Endothelial cell of umbilical vein (primary cell): ENCODE measurements at regions not wholly inside any gene's neighbourhood (a gene's known extent, or its start where the extent isn't known, plus 50 kb on each side); places are given as distances from the start of the nearest gene placed in this dataset.

Source experiments
- JUN ChIP-seq: IDR thresholded peaks from 2 replicates; pipeline ENCODE4 v1.6.1; 2011; ENCODE audit warnings: borderline replicate concordance, low read depth; ENCODE audit not compliant: insufficient read length, insufficient read depth
- TF ChIP-seq, protein P1 (sequence below), 2 donors: IDR thresholded peaks; 1 replicate in 1 of 2; 2 replicates in 1 of 2; pipeline ENCODE4 v1.5.1; 2011; ENCODE audit warnings: low read length in 2 of 2, mild to moderate bottlenecking in 2 of 2, moderate library complexity in 2 of 2, control low read depth in 1 of 2, inconsistent platforms in 1 of 2, low read depth in 1 of 2; ENCODE audit not compliant: insufficient read depth in 1 of 2; ENCODE audit errors: extremely low read depth in 1 of 2

DNA sequence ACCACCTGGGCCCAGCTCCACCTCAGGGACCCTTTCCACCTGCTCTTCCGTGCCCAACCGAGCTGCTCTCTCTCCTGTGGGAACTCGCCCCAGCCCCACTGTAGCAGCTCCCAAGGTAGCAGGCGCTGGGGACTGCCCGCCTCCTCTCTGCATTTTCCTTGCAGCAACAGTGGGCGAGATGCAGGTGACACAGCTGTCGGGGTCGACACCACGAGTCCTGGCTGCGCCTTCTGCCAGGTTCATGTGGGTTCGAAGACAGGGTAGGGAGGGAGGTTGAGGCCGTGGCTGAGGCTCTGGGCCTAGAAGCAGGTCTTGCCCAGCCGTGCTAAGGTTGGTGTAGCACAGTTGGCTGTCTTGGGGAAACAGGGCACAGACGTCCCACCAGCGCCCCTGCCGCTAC is 245.2 kb upstream of the FSTL5 start:
- TF ChIP-seq, protein P1, sequence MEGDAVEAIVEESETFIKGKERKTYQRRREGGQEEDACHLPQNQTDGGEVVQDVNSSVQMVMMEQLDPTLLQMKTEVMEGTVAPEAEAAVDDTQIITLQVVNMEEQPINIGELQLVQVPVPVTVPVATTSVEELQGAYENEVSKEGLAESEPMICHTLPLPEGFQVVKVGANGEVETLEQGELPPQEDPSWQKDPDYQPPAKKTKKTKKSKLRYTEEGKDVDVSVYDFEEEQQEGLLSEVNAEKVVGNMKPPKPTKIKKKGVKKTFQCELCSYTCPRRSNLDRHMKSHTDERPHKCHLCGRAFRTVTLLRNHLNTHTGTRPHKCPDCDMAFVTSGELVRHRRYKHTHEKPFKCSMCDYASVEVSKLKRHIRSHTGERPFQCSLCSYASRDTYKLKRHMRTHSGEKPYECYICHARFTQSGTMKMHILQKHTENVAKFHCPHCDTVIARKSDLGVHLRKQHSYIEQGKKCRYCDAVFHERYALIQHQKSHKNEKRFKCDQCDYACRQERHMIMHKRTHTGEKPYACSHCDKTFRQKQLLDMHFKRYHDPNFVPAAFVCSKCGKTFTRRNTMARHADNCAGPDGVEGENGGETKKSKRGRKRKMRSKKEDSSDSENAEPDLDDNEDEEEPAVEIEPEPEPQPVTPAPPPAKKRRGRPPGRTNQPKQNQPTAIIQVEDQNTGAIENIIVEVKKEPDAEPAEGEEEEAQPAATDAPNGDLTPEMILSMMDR (IDR thresholded peaks at IDR 0.05; ENCODE audit: extremely low read depth in 1 of 2, insufficient read depth in 1 of 2, low read depth in 1 of 2, low read length in 2 of 2): no peak
- no peak for TF ChIP-seq JUN
